NB4 (cell line): ENCODE measurements at regions not wholly inside any gene's neighbourhood (a gene's known extent, or its start where the extent isn't known, plus 50 kb on each side); places are given as distances from the start of the nearest gene placed in this dataset.

Experiments
- POLR2A ChIP-seq: IDR thresholded peaks from 2 replicates; pipeline ENCODE4 v1.6.1; 2011; ENCODE audit warnings: mild to moderate bottlenecking; ENCODE audit not compliant: insufficient read length; ENCODE audit errors: extremely low read depth
- TF ChIP-seq, protein P1 (sequence below): IDR thresholded peaks from one replicate; pipeline ENCODE4 v1.5.1; 2012; ENCODE audit warnings: low read depth, low read length

DNA sequence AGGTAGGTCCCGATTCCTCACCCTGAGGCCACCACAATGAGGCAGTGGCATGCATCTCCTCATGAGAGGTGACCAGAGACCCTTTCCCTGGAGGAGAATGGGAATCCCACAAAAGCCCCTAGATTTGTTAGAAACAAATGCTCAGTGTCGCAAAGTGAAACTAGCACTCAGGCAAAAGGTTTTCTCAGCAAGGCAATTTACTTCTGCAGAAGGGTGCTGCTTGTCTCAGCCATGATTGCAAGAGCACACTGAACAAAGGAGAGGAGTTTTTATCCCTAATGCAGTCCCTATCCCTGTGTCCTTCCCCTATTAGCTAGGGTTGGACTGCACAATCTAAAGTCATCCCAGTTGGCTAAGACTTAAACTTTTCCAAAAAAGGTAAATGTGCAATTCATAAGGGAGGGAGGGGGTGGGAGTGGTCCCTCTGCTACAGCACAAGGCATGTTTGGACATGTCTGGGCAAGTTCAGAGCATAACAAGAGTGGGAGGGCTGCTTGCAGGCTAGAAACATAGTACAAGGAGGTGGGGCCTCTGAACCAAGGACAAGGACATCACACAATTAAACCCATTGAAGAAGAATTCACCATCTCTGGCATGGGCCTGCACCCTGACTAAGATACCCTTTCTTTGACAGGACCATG is 185.3 kb downstream of the CCNG2 start:
- TF ChIP-seq, protein P1, sequence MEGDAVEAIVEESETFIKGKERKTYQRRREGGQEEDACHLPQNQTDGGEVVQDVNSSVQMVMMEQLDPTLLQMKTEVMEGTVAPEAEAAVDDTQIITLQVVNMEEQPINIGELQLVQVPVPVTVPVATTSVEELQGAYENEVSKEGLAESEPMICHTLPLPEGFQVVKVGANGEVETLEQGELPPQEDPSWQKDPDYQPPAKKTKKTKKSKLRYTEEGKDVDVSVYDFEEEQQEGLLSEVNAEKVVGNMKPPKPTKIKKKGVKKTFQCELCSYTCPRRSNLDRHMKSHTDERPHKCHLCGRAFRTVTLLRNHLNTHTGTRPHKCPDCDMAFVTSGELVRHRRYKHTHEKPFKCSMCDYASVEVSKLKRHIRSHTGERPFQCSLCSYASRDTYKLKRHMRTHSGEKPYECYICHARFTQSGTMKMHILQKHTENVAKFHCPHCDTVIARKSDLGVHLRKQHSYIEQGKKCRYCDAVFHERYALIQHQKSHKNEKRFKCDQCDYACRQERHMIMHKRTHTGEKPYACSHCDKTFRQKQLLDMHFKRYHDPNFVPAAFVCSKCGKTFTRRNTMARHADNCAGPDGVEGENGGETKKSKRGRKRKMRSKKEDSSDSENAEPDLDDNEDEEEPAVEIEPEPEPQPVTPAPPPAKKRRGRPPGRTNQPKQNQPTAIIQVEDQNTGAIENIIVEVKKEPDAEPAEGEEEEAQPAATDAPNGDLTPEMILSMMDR = no peak
- TF ChIP-seq POLR2A = no peak
